Mesenteric fat pad (tissue), 1 donor: ENCODE measurements at regions not wholly inside any gene's neighbourhood (a gene's known extent, or its start where the extent isn't known, plus 50 kb on each side); places are given as distances from the start of the nearest gene placed in this dataset.

Source experiments
- DNase-seq: peaks from one replicate; pipeline ENCODE4 v3.0.0-alpha.2; 2020; ENCODE audit warnings: low spot score
- donor health status: DM: yes; HTN: yes; CAD: no.

DNA sequence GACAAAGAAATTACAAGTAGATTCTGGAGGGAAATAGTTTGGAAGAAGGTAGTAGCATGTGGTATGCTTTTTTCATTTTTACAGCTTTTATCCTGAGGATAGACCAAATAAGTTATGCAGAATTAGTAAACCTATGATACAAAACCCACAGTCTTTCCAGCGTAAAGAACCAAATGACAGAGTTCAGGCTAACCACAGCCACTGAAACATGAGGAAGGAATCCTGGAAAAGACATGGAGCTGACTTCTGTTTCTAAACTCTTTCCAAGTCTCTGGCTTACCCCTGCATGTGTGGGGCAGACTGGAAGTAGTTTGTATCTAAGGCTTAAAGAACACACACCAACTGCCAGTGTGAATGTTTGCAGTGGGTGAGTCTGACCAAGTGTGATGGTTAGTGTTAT is 258.4 kb upstream of the TENM4 start:
- DNase-seq: no peak

DNA sequence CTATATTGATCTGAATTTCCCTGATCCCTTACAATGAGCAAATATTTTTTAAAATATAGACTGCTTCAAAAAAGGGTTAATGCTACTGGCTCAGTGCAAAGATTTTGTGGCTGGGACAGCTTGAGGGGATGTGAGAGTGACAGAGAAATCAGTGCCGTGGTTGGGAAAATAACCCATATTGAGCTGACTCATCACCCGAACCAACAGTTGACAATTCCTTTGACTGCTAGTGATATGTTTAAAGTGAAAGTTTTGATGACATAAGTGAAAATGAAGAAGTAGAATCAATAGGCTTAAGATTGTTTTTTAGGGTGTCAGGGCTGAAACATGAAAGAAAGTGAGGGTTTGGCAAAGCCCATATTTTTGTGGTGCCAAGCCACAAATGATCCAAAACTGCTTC is 257.1 kb upstream of the TENM4 start:
- no peak for DNase-seq

DNA sequence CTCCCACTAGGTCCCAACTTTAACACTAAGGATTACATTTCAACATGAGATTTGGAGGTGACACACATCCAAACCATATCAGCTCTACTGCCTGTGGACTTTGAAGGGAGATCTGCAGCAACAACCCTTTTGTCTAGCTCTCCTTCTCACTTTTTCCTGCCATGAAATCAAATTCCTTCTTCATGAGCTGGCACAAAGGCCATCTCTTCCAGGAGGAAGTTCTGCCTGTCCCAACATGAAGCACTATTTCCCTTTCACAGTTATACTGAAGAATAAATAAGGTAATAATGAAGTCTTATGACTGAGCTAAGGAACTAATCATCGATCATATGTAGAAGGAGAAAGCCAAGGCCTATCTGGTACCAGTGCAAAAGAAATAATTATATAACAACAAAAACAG is 253.5 kb upstream of the TENM4 start:
- DNase-seq: no peak

DNA sequence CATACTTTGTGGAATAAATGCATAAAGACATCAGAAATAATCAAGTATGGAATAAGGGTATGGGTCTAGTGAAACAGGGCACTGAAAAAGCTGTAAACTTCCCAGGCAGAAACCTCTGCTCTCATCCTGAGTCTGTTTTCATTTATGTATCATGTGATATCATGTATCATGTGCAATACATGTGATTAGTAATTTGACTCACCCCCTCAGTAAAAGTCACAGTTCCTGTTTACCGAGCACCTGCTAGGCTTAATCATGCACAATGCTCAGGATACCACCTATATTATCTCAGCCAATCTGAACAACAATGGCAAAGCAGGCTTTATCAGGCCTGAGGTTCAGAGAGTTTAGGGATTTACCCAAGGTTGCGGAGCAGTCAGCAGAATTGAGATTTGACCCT is 250.6 kb upstream of the TENM4 start:
- no peak for DNase-seq

DNA sequence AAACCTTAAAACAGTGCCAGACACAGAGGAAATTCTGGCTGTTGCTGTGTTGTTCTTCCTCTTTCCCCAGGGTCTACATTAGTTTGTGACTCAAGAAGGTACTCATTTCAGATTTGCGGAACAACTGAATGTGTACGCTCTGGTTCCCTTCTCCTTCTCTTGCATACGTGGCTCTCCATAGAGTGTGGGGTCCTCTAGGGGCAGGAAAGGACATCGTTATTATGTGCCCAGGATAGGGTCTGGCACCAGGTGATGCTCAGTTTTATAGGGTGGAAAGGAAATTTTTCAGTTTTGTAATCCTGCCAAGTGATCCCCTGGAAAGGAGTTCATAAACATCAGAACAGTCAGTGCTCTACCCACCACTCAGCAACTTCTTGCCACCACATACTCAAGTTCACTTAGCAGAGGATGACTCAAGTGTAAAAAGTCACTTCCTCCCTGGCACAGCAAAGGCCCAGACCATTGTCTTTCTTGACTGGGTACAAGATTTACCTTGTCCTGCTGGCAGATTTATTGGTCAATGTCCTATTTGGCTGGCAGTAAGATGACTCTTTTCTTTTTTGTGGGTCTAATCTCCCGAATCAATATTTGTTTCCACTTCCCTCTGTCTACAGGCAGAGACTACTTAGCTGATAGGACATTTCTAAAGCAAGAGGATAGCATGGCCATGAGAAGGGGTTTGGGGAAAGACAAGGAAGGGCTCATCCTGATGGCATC is 246.0 kb upstream of the TENM4 start:
- DNase-seq: no peak

DNA sequence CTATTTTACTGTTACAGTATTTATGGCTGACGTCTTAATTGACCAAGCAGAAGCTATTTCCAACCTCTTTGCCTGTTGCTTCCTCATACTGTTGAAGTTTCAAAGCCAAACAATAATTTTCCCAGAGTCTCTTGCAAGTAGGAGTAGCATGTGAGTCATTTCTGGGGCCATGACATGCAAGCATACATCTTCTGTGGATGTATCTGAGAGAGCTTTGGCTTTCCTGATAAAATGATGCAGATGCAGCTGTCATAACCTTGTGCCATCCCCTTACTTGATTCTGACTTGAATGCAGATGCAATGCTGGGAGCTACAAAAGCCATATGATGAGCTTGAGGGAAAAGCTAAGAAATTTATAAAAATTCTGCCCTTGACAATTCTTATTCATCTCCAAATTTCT is 243.1 kb upstream of the TENM4 start:
- no peak for DNase-seq

DNA sequence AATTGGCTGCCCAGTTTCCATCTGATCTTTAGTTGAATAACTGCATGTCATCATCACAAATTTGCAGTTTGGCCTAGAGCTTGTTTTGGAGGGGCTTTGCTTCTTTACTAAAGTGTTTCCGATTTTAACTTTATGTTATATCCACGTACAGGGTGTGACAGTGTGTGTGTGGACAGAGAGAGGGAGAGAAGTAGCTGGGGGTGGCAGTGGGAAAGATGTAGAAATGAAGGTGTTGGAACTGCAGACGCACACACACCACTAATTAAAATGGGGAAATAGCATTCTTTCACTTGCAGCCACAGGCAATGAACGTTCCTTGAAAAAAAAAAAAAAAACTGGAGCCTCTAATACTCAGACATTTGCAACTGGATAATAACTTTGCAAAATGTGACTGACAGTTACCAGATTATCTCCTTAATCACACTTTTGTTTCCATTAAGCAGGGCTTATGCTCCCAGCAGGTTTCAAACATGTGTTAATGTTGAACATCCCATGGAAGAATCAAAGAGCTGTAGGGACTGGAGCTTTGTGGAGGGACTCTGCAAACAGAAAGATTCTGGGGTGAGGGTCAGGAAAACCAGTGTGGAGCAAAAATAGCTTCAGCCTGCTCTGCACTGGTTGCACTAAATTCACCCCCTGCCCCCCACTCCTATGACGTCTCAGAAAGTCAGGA is 238.1 kb upstream of the TENM4 start:
- no peak for DNase-seq

DNA sequence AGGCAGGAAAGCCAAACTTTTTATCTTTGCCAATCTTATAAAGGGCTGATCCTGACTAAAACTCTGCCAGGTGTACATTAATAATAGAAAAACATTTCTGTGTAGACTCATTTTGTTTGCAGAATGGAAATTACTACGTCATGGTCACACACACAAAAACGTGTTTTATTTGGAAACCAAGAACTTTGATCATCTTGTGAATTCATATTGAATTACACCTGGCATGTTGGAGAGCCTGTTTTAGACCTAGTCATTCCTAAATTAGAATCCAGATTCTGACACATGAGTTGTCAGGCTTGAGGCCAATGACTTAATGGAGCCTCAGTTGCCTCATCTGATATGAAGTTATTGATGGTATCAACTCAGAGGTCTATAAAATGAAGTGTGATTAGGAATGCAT is 235.6 kb upstream of the TENM4 start:
- DNase-seq: no peak

DNA sequence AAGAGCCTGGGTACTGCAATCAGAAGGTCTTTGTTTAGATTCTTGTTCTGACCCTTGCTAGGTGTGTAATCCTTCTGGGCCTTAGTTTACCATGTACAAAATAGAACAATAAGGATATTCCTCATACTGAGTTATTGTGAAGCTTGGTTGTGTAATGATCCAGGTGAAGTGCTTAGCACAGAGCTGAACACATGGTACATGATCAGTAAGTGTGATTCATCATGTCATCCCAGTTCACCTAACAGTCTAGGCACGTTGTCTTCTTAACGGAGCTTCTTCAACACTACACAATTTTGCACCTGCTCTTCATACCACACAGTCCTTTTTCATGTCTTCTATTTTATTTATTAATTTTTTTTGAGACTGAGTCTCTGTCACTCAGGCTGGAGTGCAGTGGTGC is 234.3 kb upstream of the TENM4 start:
- no peak for DNase-seq

DNA sequence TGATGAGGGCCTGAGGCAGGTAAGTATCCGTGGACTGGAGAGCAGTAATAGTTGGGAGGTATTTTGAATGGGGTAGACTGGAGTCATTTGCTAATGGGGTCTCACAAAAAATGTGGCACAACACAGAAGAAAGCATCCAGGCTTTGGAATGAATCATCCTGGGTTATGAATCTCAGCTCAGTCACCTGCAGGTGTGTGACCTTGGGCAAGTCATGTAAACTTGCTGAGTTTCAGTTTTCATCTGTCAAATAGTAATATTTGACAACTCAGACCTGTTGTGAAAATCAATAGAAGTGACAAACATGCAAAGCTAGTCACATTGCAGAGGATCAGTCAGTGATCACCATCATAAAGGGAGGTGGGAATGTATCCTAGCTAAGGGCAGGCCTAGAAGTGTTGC is 232.0 kb upstream of the TENM4 start:
- DNase-seq: no peak

DNA sequence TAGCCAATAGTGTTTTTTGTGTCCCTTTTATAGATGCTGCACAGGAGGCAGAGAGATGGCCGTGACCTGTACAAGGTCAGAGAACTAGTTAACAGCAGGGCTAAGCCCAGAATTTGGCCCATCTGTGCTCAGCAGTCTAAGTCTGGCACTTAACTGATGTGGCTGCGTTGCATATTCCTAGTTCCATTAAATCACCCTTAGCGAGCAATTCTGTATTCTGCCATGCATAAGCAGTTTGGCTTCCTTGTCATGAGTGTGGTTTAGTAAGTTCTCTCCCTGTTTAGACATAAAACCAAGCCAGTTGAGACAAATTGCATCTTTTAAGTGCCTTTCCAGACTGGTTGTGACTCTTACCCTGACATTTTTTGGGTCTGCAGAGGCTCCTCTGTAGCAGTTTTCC is 230.6 kb upstream of the TENM4 start:
- no peak for DNase-seq

DNA sequence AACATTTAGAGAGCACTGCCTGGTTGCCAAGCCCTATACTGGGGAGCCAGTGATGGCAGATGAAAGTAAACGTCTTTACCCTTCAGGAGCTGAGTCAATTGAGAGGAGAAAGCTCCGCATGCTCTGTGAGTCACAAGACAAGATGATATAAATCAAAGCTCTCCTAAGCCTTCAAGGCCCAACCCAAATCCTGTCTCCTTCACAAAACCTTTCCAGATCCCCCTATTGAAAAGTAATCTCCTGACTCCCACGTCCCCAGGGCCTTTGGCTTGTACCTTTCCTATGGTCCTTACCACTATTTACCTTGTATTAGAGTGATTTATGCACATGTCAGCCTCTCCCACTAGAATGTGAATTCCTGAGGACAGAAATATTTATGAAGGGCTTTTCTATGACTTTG is 230.1 kb upstream of the TENM4 start:
- no peak for DNase-seq

DNA sequence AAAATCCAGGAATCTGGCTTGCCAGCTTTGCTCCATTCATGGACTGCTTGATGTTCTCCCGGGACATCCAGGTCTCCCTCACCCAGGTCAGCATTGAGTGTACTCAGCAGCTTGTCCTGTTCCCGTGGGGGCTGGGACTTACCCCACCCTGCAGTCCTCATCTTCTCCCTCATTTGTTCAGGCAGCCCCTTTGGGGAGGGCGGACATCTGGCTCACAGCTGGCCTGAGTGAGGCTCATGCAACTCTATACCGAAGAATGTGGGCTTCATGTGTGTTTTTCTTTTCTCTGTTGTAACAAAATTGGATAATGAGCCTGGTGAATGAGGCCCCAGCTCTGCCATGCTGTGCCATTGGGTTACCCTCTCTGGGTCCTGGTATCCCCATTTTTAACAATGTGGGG is 227.7 kb upstream of the TENM4 start:
- no peak for DNase-seq

DNA sequence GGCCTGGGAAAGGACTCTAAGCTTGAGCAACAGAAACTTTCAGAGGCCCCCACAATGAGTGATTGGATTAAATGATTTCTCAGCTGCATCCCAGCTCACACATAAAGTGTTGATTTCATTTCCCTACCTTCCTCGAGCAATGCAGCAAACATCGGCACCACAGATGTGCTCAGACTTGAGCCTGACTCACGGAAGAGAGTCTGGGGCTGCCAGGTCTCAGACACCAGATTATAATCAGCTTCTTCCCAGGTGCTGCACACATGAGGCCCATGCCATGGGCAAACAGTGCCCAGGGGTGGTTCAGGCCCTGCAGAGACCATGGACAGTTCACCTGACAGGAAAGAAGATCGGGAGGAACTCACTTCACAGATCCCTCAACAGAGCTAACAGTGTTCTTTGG is 226.6 kb upstream of the TENM4 start:
- DNase-seq: no peak

DNA sequence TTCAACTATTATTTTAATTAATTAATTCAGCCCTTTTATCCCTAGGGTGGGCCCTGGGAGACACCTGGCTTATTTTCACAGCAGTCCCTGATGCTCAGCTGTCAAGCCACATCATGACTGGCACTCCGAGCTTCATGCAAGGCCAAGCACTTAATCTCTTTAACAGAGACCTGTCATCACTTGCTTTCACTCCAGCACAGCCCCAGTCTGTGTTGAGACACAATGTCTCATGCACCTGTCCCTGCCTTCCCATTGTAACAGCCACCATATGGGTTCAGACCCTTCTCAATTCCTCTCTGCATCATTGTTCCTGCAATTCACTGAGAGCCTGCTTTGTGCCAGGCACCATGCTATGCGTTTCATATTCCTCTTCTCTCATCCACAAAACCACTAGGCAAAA is 222.2 kb upstream of the TENM4 start:
- DNase-seq: no peak

DNA sequence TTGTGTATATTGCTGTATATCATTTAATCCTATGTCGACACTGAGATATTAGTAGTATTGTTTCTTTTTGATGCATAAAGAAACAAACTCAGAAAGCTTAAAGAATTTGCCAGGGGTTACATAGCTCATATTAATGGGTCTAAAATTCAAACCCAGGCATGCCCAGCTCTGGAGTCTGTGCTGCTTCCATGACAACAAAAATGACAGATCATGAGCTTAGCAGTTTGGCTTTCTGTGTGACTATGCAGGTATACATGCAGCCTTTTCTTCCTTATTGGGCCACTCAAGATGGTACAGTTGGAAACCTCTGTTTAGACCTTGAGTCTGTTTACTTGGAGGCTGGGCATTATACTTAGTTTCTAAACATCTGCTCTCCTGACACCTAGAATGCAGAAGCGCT is 220.5 kb upstream of the TENM4 start:
- no peak for DNase-seq

DNA sequence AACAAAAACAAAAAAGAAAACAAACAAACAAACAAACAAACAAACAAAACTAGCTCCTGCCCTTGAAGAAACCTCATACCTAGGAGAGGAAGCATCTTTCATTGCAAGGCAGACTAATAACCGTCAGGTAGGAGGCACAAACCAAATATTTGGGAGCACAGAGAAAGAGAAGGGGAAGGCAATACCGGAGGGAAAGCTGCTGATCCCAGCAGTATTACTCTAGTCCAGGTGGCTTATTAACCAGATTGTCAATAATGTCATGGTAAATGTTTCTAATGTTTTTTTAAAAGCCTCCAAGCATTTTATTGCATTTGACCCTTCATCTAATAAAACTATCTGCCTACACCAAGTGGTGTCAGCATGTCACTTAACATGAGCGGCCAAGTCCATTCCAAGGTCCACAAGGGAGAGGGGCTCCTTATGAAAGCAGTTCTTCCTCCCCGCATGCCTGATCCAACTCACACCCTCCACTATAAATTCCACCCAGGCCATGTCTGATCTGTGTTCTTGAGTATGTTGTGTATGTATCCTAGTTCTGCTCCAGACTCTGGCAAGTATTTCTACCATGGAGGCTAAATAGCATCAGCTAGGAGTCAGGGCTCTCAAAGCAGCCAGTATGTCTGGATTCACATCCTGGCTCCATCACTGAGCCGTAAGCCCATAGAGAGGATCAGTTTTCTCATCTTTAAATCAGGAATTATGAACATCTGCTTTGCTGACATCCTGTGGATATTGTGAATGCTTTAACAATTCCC is 208.1 kb upstream of the TENM4 start:
- no peak for DNase-seq

DNA sequence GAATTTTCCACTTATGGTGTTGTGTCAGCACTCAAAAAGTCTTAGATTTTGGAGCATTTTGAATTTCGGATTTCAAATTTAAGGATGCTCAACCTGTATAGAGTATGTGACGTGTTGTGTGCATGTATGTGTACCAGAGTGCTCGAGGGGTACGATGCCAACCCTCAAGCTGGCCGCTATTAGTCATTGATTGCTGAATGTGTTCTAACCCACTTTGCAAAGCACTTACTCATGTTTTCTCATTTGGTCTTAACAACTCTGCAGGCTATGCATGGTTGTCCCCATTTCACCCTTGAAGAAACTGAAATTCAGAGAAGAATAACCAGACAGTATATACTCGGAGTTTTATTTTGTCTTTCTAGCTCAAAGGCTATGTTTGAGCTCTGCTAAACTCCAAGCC is 196.4 kb upstream of the TENM4 start:
- DNase-seq: no peak

DNA sequence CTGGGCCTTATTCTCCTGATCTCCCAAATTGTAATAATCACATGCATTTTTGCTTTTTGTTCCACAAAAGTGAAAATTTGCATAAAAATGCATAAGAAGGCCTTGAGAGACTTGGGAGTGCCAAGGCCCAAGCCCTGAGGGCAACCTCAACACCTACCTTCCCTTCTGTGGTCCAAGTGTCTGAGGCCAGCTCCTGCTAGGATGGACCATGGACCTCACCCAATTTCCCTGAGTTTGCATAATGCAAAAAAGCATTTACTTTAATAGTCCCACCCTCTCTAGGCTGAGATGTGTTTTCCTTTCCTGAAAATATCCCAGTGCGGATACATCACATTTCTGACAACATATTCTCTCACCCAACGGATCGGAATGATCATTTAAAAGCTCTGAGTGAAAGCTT is 194.1 kb upstream of the TENM4 start:
- DNase-seq: no peak

DNA sequence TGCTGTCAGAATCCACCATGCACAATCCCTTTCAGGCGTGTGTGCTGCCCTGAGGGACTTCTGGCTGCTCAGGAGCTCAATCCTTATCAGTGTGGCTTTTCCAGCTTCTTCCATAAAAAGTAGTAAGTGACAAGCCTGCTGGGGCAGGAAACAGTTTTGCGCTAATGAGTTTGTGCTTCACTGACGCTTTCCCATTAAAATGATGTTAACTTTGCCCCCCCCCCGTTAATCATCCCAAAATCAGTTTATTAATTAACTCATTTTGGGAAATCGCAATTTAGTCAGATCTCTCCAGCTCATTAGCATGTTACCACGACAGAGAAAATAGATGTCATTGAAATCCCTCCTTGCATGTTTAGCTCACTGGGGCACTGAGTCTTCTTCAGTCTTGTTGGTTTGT is 186.5 kb upstream of the TENM4 start:
- DNase-seq: no peak

DNA sequence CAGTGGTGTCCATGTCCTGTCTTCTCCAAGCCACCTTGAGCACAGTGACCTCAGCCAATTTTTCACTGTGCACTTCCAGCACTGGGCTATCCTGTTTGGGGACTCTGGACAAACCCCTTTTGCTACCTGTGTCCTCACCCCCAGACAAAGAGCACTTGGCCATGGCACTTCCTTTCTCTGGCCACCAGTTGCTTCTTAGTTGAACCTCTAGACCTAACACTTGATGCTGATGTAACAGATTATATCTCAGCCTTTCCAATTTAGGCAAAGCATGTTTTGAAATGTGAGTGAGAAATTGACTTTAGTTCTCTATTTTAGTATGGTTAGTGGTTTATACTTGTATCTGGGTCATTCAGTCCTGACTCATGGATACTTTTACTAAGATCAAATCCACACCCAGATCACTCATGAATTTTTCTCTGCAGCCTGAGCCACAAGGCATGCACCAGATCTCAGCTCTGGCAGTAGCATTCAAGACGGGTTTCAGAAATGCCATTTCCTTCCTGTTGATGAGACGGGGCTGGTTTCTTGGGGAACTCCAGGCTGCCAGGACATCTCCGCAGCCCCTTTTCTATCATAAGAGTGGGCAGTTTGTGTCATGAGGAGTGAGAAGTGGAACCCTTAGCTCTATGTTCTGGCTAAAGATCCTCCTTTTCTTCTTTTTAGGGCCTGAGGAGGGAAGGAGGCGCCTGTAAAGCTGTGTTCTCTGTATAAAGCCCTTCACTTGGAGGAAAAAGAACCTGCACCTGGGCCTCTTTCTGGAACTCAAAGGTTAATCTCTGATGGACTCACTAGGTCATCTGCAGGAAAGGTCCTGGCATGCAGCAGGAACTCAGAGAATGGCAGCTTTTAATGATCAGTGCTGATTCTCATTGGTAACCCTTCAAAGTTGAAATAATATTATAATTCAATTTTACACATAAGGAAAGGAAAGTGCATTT is 185.6 kb upstream of the TENM4 start:
- no peak for DNase-seq

DNA sequence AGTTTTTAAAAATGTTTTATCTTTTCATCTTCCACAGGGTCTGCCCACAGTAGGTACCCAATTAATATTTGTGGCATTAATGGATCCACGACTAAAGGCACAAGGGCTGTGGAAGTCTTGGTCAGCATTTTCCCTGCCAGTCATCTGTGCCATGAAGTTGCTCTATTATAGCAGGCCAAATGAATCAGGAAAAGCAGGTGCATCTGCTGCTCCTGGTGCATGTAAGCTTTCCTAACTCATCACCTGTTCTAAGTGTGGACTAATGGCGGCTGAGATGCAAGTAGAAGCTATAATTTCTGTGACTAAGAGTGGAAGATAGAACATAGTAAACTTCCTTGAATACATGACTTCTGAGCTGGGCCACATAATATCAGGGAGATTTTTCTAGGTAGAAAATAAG is 182.5 kb upstream of the TENM4 start:
- DNase-seq: no peak
